ENCODE measurements at regions not wholly inside any gene's neighbourhood (a gene's known extent, or its start where the extent isn't known, plus 50 kb on each side); places are given as distances from the start of the nearest gene placed in this dataset.
"Not testable (repeated sequence)": the region's sequence is repeated elsewhere in the genome, so short reads cannot be mapped to it uniquely, and the experiment has no call there.

DNA sequence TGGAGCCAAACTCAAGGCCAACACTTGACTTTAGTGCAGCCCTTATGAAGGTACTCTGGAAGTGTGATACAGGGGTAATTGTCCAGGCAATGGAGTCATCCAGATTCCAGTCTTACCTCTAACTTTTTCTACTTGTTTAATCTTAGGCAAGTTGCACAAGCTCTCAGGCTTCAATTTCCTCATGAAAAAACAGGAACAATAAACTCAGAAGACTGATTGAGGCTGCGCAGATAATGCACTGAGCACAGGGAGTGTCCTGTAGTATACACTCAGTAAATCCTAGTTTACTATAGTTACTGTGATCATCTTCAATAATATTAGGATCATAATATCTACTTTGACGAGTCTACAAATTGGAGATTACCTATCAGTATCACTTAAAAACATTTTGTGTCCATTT is 127.5 kb upstream of the SMLR1 start:
- peak in 1 of 3 donors; percentile 24 for DNase-seq (ENCODE audit: low read depth in 2 of 3, low spot score in 2 of 3)

DNA sequence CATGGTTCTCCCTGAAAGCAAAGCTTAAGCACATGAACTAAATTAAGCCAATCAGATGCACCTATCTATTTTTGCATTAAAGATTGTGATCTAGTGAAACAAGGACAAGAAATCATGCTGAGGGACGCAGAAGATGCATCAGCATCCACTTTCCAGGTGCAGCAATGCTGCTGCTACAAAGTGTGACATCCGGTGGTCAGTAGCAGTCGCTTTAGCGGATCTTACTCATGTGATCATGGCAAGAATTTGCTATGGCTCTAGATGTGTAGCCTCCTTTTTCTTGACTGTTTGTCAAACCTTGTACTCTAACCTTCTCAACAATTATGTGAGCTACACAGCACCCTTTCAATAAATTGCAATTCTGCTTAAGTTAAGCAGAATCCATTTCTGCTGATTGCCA is 126.8 kb upstream of the SMLR1 start:
- no peak for DNase-seq (ENCODE audit: low read depth in 2 of 3, low spot score in 2 of 3)

DNA sequence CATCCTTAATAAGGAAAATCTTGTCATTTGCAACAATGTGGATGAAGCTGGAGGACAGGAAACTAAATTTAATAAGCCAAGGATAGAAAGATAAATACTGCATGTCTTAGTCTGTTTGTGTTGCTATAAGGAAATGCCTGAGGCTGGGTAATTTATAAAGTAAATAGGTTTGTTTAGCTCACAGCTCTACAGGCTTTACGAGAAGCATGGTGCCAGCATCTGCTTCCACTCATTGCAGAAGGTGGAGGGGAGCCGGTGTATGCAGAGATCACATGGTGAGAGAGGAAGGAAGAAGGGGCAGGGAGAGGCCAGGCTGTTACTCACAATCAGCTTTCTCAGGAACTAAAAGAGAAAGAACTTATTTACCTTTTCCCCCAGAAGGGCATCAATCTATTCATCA is 118.9 kb upstream of the SMLR1 start:
- peak in 1 of 3 donors; percentile 70 for DNase-seq (ENCODE audit: low read depth in 2 of 3, low spot score in 2 of 3)

DNA sequence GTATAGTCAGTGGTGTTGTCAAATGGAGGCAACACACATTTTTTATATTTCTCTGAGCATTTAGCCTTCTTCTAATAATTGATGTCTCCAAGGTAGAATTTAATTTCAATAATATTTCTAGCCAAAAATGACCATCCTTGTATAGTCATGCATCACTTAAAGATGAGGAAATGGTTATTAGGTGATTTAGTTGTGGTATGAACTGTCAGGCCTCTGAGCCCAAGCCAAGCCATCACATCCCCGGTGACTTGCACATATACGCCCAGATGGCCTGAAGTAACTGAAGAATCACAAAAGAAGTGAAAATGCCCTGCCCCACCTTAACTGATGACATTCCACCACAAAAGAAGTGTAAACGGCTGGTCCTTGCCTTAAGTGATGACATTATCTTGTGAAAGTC is 115.6 kb upstream of the SMLR1 start:
- DNase-seq (ENCODE audit: low read depth in 2 of 3, low spot score in 2 of 3), result peak in 1 of 3 donors; percentile 35

DNA sequence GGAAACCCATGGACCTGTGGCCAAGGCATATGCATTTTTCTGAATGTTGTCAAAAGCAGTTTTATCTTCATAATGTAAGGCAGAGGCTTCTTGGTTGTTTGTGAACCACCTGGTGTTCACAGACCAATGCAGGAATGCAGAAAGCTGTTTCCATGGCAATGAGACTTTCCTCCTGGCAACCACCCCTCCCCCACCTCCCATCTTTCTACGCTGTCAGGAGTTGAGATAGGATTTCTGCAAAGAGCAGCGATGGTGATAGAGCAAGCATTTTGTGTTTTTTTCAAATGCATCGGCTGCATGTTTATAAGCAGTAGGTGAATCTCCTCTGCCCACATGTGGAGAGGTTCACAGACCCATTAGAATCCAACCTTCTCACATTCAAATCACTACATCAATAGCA is 114.1 kb upstream of the SMLR1 start:
- no peak for DNase-seq (ENCODE audit: low read depth in 2 of 3, low spot score in 2 of 3)

DNA sequence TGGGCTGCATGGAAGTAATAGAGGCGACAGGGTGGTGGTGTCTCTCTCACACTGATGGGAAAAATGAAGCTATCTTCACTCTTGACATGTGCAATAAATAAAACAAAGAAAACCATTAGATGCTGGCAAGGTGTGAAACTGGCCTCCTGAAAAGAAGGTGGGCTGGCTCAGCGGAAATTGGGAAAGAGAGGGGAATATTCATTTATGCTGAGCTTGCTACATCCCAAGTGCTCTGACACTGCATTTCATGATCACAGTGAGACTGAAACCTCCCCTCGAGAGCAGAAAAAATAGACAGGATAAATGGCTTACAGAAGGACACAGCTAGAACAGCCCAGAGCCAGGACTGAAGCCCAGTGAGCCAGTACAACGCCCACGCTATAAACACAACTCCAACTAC is 112.1 kb upstream of the SMLR1 start:
- DNase-seq (ENCODE audit: low read depth in 2 of 3, low spot score in 2 of 3), result no peak

DNA sequence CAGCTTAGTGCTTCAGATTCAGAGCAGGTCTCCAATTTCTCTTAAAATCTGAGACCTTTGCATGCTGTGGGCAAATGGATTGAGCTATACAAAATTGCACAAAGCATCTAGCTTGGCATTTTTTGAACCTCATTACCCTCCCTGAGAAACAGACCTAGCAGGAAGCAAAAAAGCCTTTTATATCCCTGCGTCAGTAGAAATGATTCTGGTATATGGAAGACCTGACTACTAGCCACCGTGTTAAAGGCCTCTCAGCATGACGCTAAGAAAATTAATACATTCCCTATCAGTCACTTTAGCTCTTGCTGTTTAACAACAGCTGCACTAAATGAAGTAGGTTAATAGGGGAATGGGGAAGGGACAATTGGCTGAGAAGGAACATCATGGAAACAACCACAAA is 110.7 kb upstream of the SMLR1 start:
- DNase-seq (ENCODE audit: low read depth in 2 of 3, low spot score in 2 of 3), result no peak

DNA sequence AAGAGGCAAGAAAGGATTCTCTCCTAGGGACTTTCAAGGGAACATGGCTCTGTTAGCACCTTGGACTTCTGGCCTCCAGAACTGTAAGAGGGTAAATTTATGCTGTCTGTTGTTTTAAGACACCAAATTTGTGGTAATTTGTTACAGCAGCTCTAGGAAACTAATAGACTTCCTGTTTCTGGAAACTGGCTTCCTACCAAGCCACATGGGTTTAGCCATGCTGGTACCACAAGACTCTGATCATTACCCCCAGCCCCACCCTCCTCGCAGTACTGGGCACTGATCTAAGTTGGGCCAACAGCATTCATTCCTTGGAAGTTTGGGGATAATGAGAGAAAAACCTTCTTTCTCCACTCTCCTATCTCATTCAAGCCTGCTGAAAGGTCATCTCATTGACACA is 109.5 kb upstream of the SMLR1 start:
- peak in 2 of 3 donors; percentile 60 to 87 for DNase-seq (ENCODE audit: low read depth in 2 of 3, low spot score in 2 of 3)

DNA sequence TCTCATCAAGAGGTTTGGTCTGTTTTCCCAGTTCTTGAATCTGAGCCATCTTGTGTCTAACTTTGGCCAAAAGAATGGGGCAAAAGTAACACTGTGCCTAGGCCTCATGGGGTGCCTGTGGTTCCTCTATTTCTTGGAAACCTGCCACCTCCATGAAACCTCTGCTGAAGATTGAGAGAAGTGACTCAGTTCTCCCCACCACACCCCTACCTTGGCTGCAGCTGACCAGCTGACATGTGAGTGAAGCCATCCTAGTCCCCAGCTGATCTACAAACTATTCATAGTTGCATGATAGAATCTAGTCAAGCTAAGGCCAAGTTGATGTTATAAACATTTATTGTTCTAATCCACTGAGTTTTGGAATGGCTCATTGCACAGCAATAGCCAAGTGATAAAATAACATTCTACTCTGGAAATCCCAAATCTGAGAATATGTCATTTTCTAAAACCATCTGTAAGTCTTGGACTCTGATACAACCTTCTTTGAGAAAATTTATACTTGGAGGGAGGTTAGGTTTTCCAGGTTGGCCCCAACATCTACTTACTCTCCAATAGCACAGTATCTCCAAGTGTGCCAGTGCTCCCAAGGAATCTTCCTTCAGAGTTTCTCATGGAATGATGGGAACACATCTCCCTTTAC is 107.0 kb upstream of the SMLR1 start:
- DNase-seq (ENCODE audit: low read depth in 2 of 3, low spot score in 2 of 3), result no peak

DNA sequence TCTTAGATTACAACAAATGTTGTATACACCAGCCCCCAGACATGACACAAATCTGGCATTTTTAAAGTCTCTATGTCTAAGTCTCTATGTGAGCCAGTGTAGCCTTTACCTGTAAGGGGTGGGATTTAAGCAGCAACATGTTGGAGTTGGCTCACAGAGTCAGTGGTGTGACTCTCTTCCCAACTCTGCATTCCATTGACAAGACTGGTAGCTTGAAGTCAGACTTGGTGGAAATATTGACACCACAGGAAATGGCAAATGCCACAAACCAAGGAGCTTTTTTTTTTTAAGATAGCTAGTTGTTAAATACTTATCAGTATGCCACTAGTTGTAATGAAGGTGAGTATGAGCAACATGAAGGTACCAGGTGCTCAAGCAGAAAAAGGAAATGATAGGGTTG is 103.1 kb upstream of the SMLR1 start:
- no peak for DNase-seq (ENCODE audit: low read depth in 2 of 3, low spot score in 2 of 3)

DNA sequence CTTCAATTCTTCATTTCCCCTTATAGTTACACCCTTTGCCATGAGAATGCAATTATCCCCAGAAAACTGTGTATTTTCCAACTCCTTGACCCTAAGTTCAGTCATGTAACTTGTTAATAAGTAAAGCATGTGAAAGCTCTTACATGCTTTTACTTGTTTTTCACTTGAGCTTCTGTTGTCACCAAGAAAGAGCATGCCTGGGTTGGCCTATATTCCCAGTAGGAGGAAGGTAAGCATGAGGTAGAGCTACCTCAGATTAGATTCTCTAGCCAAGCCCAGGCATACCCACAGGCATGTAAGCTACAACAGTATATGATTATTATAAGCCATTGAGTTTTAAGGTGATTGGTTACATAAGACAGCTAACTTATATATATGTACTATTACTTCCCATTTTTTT is 101.7 kb upstream of the SMLR1 start:
- DNase-seq (ENCODE audit: low read depth in 2 of 3, low spot score in 2 of 3), result no peak

DNA sequence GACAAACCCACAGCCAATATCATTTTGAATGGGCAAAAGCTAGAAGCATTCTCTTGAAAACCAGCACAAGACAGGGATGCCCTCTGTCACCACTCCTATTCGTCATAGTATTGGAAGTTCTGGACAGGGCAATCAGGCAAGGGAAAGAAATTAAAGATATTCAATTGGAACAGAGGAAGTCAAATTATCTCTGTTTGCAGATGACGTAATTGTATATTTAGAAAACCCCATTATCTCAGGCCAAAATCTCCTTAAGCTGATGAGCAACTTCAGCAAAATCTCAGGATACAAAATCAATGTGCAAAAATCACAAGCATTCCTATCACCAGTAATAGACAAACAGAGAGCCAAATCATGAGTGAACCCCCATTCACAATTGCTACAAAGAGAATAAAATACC is 99.1 kb upstream of the SMLR1 start:
- not testable (repeated sequence) for DNase-seq (ENCODE audit: low read depth in 2 of 3, low spot score in 2 of 3)

DNA sequence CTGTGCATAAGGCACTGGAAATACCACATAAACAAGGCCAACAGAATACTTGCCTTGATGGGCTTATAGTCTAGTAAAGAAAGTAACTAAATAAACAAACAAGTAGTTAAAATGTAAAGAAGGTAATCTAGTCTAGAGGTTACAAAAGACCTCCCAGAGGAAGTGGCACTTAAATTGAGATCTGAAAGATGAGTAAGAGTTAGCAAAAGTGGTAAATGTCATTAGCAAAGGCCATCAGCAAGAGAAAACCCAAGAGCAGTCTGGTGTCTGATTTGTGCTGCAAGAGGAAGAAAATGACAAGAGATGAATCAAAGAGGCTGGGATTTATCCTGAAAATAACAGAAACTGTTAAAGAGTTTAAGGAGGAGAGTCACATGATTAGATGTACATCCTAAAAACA is 96.6 kb upstream of the SMLR1 start:
- DNase-seq (ENCODE audit: low read depth in 2 of 3, low spot score in 2 of 3), result no peak

DNA sequence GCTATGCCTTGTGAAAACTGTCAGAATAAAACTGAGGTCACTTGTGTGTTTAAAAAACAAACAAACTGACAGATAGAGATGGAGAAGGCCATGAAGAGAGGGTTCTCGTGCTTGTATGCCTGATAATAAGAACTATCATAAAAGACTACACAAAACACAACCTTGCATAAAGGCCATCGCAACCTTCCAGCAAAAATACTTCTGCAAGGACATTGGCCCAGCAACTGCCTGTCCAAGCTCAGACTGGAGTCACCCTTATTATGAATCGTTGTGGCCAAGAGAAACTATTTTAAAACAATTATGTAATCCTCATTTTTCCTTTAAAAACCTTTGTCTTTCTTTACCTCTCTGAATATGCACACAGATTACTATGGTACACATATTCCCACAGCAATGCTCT is 93.0 kb upstream of the SMLR1 start:
- no peak for DNase-seq (ENCODE audit: low read depth in 2 of 3, low spot score in 2 of 3)

DNA sequence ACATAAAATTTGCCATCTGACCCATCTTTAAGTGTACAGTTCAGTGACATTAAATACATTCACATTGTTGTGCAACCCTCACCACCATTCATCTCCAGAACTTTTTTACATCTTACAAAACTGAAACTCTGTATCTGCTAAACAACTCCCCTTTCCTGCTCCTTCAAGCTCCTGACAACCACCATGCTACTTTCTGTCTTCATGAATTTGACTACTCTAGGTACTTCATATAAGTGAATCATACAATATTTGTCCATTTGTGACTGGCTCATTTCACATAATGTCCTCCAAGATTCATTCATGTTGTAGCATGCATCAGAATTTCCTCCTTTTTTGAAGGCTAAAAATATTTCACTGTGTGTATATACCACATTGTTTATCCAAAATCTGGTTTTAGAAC is 86.9 kb upstream of the SMLR1 start:
- no peak for DNase-seq (ENCODE audit: low read depth in 2 of 3, low spot score in 2 of 3)

DNA sequence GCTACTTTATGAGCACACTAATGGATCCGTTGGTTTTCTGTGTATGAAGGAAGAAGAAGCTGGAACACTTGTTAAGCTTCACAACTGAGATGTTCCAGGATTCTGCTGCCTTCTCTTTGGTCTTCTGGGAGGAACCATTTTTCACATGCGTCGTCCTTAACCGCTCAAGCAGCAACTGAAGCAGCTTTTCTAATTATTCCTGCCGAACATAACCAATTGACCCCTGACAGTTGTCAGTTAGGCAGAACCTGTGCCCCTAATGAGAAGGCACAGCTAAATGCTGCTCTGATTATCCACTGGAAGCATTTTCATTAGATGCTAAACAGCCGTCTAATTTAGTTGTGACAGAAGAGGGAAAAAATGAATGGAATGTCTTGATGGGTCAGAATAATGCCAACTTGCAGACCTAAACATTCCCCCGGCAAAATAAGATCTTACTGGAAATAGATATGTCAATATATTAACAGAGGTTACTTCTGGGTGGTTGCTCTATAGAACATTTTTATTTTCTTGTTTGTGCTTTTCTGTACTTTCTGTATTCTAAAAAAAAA is 85.0 kb upstream of the SMLR1 start:
- DNase-seq (ENCODE audit: low read depth in 2 of 3, low spot score in 2 of 3), result no peak

DNA sequence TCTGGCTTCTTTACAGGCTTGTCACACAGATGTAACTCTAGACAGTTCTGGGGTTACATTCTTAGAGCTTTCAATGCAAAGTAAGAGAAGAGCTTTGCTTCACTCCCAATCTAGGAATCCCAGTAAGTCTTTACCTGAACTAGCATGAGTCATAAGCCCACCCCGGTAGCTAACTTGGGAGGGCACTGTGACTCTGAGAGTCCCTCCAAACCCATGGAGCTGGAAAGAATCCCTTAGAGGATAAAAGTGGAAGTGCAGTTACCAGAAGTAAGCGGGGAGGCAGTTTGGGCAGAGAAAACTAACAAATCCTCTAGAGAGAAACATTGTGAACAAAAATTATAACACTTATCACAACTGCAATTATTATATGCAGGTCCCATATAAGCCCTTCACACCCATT is 84.0 kb upstream of the SMLR1 start:
- DNase-seq (ENCODE audit: low read depth in 2 of 3, low spot score in 2 of 3), result no peak

DNA sequence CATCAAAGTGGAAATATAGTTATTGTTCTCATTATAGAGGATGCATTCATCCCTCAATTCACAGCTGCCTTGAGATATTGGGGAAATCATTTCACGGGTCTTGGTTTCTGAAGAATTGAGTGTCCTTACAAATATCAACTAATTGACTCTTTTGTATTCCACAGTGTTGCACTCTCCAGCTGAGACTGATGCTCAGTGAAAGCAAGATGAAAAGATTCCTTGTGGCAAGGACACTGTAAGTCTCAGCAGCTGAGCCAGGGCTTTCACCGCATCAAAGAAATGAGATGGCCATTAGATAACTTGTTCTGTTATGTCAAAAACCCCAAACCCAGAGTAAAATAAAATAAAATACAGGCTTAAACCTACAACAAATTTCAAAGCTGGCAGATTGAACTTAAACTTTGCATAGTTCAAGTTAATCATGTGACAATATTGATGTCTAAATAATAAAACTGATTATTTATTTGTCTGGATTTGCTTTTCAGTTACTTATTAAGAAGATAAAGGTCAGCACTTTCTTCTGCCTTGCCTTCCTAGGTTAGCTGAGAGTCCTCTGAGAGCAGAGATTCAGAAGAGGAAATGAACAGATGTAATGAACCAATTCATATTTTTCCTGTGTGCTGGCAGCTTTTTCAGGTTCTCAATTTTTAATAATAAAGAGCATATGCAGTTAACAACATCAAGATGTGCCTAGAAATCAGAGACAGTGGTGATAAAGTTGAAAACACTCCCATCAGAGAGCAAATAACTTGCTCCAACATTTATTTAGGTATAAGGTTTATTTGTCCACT is 82.4 kb upstream of the SMLR1 start:
- DNase-seq (ENCODE audit: low read depth in 2 of 3, low spot score in 2 of 3), result no peak

DNA sequence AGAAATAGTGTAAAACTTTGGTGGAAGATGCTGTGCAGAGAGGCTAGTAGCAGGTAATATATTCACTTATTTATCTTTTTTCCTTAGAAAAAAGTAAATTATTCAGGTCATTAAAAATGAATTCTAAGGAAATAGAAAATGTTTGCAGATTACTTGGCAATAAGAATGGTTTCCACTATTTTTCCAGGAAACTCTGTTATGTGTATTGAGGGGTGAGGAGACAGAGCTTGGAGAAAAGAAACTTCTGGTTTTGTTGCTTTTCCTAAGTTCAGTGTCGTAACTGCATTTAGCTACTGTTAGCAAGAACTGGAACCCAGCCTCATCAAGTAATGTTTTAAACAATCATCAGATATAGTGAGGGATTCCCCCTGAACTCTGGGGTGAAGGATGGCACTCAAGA is 79.2 kb upstream of the SMLR1 start:
- no peak for DNase-seq (ENCODE audit: low read depth in 2 of 3, low spot score in 2 of 3)

DNA sequence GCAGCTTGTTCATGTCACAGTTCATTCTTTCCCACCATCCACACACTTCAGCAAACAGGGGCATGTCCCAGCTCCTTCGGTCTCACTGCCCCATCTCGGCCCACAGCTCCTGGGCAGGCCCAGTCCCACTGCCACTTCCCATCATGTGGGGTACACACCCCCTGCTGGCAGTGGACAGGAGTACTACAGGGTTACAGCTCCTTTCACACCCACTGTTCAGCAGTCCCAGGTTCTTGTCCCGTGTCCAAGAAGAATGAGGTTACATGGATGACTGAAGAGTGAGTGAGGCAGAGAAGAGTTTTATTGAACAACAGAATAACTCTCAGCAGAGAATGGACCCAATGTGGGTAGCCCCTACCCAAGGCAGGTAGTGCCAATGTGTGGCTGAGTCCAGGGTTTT is 77.8 kb upstream of the SMLR1 start:
- no peak for DNase-seq (ENCODE audit: low read depth in 2 of 3, low spot score in 2 of 3)

DNA sequence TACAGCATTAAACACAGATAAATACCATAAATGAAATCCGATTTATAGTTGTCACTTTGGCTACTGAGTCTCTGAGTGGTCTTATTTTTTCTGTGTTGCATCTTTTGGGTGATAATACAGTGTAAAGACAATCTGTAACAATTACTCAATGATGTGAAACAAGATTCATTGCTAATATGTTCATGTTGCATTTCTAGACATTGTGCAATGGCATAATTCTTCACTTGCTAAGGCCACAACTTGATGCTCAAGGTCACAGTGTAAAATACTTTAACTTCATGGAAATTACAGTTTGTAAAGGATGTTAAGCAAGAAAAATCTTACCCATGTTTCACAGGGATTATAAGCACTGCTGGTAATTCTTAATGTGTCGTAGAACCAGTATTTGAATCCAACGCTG is 74.9 kb upstream of the SMLR1 start:
- DNase-seq (ENCODE audit: low read depth in 2 of 3, low spot score in 2 of 3), result no peak

DNA sequence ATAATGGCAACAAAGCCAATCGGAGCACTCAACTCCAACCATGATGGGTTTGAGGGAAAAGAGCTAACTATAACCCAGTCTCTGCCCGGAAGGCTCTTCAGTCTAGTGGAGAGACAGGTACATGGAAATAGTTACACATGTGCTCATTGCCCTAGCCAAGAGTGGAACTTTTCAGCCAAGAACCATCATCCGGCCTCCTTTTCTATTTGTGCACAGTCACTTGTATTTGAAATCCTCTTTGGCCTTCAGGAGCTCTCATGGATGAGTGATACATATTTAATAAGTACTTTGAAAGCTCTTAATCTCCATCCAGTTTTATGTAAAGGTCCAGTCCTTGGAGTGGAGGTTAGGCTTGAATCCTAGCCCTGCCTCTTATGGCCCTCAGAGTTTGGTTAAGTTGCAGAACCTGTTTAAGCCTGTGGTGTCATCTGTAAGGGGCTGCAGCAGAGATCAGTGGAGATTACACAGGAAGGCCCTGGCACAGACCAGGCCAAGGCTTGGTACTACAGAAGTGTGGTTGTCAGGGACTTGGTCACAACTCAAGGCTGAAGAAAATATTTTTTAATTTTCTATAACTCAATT is 72.3 kb upstream of the SMLR1 start:
- DNase-seq (ENCODE audit: low read depth in 2 of 3, low spot score in 2 of 3), result no peak

Data from hematopoietic multipotent progenitor cell (in vitro differentiated cells).